Fibroblast of skin of left quadriceps (primary cell): ENCODE measurements at regions not wholly inside any gene's neighbourhood (a gene's known extent, or its start where the extent isn't known, plus 50 kb on each side); places are given as distances from the start of the nearest gene placed in this dataset.

ENCODE experiments used
- DNase-seq, 2 experiments: peaks; one replicate each; pipeline ENCODE4 v3.0.0-alpha.2; 2013; ENCODE audit warnings: low read depth in 2 of 2

DNA sequence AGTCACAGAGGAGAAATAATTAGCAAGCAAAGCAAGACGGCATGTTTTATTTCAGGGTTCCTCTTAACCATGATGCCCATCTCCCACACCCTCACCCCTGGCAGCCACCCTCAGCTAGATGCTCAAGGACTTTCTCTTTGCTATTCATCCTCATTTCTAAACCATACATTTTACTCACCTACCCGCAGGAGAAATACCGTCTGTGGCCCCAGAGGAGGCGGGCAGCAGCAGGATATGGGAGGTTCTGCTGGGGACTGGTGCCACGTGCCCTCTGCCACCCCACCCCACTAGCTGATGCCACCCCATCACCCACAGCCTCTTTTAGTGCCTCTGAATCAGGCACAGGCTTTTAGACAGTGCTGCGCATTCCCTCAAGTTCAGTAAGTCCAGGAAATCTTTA, 168.7 kb upstream of the ITGB1 start:
- no peak for DNase-seq

GRCh38 chr10:33125522-33126517, 167.8 kb upstream of the ITGB1 start:
- no peak for DNase-seq

DNA sequence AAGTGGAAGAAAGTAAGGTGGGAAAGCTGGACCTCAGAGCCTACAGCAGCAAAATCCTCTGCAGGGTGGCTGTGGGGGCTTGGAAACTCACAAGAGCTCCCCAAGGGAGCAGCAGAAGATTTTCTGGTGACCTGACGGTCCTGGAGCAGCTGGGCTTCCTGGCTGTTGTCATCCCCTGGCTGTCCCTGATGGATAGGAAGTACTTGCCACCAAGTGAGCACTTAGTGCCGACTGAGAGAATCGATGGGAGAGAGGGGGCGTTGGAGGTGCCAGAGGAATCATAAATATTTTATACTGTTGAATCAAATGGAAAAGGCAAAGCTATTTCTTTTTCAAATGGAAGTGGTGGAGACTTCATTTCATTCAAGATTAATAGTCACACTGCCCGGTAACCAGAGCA, 167.1 kb upstream of the ITGB1 start:
- no peak for DNase-seq

DNA sequence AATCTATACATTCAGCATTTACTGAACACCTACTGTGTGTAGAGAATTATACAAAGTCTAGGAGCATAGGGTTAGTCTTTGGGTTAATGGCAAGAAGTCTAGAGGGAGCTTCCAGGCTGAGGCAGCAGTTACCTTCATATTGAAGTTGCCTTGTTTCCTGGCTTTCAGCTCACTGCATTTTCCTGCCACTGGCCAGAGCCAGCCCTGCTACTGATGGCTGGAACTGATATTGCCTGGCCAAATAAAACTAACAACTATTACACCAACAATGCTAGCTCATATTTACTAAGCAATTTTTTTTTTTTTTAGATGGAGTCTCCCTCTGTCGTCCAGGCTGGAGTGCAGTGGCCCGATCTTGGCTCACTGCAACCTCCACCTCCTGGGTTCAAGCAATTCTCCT, 165.7 kb upstream of the ITGB1 start:
- no peak for DNase-seq

DNA sequence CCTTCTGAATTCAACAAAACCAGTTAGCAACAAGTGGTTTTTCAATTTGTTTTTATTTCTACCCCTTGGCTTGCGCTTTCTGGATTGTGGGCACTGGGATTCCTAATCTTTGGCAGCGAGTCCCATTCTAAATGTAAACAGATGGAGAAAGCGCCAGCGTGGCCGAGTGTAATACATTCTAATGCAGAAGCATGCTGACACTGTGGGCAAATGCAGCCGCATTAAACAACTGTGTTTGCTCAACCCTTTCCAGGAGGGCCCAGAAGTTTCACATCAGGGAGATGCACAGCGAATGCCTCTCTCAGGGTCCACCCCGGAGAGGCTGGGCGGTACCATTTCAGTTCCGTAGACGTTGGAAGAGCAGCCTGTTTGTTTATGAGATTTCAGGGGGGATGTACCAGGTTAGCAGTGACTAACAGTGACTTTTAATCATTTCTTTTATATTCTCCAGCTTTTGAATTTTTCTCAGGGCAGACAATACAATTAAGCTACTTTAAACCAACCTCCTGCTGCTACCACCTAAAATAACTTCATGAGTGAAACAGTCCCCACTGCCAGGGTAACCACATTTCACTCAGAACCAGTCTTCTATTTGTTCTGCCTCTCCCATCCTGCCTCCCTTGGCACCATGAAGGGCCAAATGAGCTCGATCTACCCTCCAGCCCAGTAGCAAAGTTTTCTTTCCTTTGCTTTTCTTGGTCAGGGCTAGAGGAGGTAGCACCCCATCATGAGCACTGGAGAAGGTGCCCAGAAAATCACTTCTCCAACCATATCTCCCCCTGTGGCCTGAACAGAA, 164.2 kb upstream of the ITGB1 start:
- DNase-seq, result peak; percentile 96 to 97

- DNase-seq, result no peak
These were observed 162.7 kb upstream of the ITGB1 start for GRCh38 chr10:33120700-33121099.

DNA sequence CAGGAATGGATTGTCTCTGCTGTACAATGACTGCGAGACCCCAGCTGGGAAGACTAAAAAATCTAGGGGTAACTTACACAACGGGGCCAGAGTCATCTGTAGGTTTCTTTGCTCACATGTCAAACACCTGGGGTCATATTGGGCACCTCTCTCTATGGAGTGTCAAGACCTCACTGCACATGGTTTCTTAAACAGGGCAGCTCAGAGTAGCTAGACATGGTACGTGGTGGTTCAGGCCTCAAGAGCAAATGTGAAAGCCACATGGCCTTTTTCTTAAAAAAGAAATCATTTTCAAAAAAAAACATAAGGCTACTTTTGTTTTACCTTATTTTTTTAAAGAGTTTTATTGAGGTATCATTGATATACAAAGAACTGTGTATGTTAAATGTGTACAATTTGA, 162.2 kb upstream of the ITGB1 start:
- no peak for DNase-seq

GRCh38 chr10:33117816-33118215, 159.8 kb upstream of the ITGB1 start:
- no peak for DNase-seq

DNA sequence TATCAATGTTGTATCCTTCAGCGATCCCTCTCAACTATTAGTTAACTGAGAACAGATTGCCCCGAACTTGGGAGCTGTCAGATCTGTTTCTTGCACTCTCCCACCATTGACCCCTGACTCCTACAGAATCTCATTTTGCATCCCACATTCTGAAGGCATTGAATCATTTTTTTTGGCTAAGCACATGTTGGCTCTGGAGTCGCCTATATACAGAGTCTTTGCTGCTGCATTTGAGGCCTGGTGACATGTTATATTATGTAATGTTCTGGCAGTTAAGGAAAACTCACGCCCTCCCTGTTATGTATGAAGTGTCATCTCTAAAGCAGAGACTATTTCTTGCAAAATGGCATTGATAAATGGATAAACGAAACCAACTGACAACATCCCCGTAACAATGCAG, 159.2 kb upstream of the ITGB1 start:
- DNase-seq, result no peak

DNA sequence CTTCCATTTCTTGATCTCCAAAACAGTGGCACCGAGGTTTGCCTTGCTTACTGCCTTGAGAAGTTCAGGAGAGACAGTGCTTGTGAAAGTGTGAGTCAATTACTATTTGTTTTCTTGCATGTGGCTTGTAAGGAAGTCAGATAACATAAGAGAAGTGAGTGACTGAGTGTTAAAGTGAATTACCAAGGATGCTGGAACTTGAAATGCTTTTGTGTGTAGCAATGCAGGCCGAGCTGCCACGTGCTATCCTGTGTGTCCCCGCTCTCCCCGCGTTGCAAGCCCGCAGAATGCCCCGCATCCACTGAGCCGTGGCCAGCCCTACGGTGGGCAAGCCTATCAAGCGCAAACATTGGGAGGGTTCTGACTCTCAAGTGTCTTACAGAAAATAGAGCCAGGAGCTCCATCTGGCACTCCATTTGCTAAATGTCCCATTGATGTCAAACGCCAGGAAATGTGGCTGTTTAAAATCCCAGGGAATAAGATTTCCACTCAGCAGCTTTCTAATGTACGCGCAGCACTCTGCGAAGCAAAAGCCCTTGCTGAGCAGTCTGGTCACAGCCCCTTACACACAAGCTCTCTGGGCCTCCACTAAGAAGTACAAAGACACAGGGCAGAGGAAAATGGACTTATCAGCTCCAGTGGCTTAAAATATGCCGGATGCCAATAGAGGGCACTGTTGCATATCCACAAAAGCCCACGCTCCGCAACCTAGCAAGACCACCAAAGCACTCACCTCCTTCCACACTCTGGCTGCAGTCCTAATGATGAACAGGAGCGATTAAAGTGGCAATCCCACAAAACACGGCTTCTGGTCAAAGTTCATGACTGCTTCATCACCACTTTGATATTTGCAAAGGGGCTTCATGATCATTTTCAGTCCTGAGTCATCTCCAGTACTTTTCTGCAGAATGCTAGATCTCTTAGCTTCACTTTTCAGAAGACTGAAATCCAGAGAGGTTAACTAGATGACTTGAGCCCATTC, 158.0 kb upstream of the ITGB1 start:
- peak; percentile 84 to 85 for DNase-seq

DNA sequence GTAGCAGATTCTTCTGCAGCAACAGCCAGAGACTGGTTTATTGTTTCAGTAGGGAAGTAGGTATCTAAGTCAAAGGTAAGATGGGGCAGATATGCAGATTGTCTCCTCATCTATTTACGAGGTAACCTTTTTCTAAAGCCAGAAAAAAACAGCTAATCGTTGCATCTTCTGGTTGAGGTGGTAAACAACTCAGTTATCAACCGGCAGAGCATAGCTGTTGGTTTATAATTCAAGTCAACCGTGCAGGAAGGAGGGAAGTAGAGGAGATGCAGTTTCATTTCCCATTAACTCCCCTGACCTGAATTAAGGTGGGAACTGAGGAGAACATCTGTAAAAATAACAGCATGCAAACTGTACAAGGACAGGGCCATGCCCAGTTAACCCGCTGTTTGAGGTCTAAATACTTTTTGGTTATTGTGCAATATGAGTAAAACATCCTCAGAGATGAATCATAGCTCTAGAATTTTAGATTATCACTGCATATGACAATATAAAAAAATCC, 156.5 kb upstream of the ITGB1 start:
- no peak for DNase-seq

- peak; percentile 93 for DNase-seq
These were observed 155.4 kb upstream of the ITGB1 start for GRCh38 chr10:33113466-33113865.

GRCh38 chr10:33112831-33113455, 154.9 kb upstream of the ITGB1 start:
- DNase-seq, result peak; percentile 73 to 76

DNA sequence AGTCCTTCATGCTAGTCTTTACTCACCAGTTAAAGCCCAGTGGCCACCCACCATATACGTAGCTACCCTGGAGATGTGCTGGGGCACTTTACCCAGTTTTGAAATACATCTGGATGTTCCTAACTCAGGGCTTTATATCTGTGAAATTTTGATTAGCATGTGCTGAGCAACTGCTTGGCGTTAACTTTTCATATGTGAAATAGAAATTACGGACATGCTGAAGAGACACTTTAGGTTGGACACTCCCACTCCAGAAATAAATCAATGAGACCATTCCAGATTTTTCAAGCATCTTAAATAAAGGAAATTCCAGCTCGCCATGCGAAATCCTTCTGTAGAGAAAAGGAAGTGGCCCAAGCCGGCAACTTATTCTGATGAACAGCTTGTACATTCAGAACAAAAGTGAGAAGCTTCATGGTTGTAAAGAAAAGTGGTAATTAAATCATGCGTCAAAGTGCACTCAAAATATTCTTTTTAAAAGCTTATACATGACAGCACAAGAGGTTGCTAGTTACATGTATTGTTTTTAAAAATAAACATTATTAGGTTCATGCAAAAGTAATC, 153.5 kb upstream of the ITGB1 start:
- no peak for DNase-seq

DNA sequence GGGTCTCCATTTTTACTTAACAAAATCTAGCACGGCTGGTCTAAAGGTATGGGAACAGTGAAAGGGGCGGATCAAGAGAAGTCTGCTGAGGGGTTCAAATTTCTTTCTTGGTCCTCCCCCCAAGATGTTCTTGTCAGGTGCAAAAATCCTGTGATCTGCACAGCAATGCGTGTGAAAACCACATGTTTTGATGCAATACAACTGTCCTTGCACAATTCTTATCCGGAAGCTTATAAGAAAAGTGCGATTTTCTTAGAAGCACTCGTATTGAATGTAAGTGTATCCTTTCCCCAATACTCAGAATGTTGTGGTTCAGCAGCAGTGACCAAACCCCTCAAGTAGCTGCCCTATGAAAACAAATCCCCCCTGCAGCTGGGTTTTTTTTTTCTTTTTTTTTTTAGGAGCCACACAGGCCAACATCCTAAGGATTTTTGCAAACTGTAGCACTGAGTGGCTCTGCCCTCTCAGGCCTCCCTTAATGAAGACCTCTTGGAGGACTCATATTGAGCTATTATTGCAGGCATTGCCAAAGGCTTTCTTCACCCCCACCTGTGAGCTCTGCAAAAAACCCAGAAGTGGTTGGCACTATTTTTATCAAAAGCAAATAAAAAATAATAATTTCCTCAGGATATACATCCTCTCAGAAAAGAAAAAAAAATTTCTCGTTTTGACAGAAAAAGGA, 151.9 kb upstream of the ITGB1 start:
- DNase-seq, result no peak

- no peak for DNase-seq
These were observed 151.4 kb upstream of the ITGB1 start for GRCh38 chr10:33109384-33109783.

GRCh38 chr10:33107953-33108352, 149.9 kb upstream of the ITGB1 start:
- no peak for DNase-seq

DNA sequence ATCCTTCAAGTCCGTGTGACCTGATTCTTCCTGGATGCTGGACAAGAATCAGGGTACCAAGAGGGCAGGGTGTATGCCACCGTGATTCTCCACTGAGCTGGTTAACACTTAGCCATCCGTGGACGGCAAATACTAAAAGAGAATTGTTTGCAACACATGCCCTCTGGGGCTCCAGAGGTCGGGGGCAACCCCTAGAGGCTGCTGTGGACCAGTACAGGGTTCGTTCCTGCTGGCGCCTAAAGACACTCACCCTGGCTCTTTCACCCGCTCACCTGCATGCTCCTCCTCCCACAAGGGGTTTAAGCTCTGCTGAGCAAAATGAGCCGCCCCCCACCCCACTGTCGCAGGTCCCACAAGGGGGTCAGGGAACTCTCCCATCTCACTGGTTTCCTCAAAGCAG, 148.7 kb upstream of the ITGB1 start:
- DNase-seq, result no peak

- DNase-seq, result no peak
These were observed 145.9 kb upstream of the ITGB1 start for GRCh38 chr10:33103863-33104379.

- no peak for DNase-seq
These were observed 144.0 kb upstream of the ITGB1 start for GRCh38 chr10:33102071-33102470.
